SH-SY5Y (cell line): ENCODE measurements at regions not wholly inside any gene's neighbourhood (a gene's known extent, or its start where the extent isn't known, plus 50 kb on each side); places are given as distances from the start of the nearest gene placed in this dataset.

ENCODE experiments used
- GATA2 ChIP-seq: IDR thresholded peaks from 2 replicates; pipeline ENCODE4 v1.6.1; 2011; ENCODE audit warnings: mild to moderate bottlenecking, low read depth, low read length
- GATA3 ChIP-seq: IDR thresholded peaks from 2 replicates; pipeline ENCODE4 v1.6.1; 2011; ENCODE audit warnings: low read depth, mild to moderate bottlenecking, low read length, moderate library complexity

DNA sequence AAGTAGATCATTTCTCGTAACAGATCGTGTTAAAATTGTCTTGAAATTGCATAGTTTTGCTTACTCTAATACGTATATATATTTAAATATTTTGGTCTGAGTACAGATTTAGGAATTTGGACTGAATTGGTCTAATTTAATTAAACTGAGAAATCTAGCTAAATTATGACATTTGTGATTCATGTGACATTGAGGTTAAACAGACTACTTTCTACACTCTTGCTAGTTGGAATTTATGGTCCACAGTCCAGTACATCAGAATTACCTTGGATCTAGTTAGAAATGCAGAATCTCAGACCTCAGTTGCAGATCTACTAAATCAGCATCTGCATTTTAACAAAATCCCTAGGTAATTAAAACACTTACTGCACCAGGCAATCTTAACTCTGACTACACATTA lies 609.7 kb upstream of the GOLIM4 start:
- no peak for TF ChIP-seq GATA2
- TF ChIP-seq GATA3: no peak
